ENCODE measurements at regions not wholly inside any gene's neighbourhood (a gene's known extent, or its start where the extent isn't known, plus 50 kb on each side); places are given as distances from the start of the nearest gene placed in this dataset.
"Not testable (repeated sequence)": the region's sequence is repeated elsewhere in the genome, so short reads cannot be mapped to it uniquely, and the experiment has no call there.

DNA sequence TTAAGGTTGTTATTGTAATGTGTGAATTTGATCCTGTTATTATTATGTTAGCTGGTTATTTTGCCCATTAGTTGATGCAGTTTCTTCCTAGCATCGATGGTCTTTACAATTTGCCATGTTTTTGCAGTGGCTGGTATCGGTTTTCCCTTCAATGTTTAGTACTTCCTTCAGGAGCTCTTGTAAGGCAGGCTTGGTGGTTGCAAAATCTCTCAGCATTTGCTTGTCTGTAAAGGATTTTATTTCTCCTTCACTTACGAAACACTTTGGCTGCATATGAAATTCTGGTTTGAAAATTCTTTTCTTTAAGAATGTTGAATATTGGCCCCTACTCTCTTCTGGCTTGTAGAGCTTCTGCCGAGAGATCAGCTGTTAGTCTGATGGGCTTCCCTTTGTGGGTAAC lies 2241.4 kb upstream of the AGA start:
- not testable (repeated sequence) for DNase-seq (ENCODE audit: low read depth)

DNA sequence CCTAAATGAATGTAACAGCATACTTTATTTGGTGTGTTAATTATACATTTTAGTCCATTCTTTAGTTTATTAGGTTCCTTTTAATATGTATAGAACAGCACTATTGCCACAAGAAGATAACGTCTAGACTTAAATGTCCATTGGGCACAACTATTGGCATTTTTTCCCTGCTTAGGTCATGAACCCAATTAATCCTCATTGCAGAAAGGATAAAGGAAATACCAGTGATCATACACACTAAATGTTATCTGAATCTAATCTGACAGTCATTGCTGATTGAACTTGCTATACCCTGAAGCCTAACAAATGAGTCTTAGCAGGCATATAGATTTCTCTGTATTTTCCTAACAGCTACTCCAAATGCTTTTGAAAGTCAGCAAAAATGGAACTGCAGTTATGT lies 2250.0 kb upstream of the AGA start:
- no peak for DNase-seq (ENCODE audit: low read depth)

DNA sequence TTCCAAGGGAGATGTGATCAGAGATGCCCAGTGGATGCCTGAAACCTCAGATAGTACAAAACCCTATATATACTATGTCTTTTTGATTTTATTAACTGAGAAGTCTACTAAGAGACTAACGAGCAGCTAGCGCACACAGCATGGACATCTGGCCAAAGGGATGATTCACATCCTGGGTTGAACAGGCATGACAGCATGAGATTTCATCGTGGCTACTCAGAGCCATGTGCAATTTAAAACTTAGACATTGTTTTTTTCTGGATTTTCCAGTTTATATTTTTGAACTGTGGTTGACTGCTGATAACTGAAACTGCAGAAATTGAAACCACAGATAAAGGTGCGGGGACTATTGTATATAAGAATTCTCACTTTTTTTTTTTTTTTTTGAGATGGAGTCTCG lies 2252.9 kb upstream of the AGA start:
- DNase-seq (ENCODE audit: low read depth), result no peak

DNA sequence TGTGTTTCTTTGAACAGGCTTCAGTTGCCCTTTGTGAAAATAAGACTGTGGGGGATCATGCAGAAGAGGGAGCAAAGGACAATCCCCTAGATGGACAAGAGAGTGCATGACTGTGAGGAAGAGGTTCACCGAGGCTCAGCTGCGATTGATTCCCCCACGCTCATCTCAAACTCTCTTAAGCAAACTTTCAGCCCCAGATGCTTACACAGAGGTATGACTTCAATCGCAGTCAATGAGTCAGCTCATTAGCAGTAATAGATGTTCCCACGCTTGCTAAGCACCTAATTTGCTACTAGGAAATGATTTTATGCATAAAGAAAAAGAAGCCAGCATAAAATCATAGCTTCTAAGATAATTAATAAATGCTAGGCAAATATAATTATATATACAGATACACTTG lies 2256.1 kb upstream of the AGA start:
- no peak for DNase-seq (ENCODE audit: low read depth)

DNA sequence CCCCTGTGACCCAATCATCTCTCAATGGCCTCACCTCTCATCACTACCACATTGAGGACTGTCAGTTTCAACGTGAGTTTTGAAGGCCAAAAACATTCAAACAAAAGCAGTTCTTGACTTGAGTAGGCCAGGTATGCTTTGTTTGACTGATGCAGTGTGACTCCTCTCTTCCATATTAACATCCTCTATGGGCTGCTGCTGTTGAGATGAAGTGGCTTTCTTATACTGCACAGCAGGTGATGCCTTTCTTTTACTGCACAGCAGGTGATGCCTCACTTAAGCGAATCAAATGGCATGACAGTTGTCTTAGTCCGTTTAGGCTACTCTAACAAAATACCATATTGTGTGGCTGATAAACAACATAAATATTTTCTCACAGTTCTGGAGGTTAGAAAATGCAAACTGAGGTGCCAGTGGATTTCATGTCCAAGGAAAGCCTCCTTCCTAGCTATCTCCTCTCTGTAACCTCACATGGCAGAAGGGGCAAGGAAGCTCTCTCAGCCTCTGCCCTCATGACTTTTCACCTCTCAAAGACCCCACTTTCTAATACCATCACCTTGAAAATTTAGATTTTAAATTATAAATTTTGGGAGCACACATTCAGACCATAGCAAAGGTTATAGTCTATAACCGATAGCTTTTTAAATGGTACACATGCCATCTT lies 2267.9 kb upstream of the AGA start:
- DNase-seq (ENCODE audit: low read depth), result no peak

DNA sequence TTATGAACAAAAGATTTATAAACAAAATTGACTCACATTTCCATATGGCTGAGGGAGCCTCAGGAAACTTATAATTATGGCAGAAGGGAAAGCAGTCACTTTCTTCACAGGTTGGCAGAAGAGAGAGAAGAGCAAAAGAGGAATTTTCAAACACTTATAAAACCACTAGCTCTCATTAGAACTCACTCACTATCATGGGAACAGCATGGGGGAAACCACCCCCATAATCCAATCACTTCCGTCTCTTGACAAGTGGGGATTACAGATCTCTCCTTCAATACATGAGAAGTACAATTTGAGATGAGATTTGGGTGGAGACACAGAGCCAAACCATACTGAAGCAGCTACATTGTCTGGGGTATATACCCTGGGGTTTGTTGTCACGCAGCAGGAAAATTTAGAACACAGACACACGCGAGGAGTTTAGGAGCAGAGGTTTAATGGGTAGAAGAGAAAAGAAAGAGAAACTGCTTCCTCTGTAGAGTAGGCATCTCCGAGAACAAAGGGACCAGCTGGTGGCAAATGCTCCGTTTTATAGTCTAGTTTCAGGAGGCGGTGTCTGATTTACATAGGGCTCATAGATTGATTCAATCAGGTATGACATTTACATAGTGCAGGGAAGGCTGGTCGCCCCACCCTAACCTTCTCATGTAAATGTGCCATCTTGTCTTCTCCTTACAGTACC lies 2277.7 kb upstream of the AGA start:
- no peak for DNase-seq (ENCODE audit: low read depth)

DNA sequence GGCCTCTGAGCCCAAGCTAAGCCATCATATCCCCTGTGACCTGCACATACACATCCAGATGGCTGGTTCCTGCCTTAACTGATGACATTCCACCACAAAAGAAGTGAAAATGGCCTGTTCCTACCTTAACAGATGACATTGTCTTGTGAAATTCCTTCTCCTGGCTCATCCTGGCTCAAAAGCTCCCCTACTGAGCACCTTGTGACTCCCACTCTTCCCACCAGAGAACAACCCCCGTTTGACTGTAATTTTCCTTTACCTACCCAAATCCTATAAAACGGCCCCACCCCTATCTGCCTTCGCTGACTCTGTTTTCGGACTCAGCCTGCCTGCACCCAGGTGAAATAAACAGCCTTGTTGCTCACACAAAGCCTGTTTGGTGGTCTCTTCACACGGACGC lies 2284.3 kb upstream of the AGA start:
- DNase-seq (ENCODE audit: low read depth), result not testable (repeated sequence)

DNA sequence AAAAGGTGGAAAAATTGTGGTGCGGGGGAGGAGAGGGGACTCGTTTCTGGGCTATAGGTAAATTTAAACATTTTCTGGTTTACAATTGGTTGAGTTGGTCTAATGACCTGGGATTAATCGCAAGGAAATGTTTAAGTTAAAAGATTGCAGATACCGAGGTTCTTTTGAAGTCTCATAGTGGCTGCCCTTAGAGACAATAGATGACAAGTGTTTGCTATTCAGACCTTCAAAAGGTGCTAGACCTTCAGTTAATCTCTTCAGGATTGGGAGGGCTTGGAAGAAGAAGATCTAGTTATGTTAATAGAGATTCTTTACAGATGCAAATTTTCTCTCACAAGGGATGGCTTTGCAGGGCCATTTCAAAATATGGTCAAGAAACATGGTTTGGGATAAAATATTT lies 2286.1 kb upstream of the AGA start:
- DNase-seq (ENCODE audit: low read depth), result no peak

DNA sequence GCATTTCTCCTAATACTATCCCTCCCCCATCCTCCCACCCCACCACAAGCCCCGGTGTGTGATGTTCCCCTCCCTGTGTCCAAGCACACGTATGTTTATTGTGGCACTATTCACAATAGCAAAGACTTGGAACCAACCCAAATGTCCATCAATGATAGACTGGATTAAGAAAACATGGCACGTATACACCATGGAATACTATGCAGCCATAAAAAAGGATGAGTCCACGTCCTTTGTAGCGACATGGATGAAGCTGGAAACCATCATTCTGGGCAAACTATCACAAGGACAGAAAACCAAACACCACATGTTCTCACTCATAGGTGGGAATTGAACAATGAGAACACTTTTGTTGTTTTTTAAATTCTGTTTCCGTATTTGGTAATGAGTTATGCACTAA lies 2294.6 kb upstream of the AGA start:
- not testable (repeated sequence) for DNase-seq (ENCODE audit: low read depth)

DNA sequence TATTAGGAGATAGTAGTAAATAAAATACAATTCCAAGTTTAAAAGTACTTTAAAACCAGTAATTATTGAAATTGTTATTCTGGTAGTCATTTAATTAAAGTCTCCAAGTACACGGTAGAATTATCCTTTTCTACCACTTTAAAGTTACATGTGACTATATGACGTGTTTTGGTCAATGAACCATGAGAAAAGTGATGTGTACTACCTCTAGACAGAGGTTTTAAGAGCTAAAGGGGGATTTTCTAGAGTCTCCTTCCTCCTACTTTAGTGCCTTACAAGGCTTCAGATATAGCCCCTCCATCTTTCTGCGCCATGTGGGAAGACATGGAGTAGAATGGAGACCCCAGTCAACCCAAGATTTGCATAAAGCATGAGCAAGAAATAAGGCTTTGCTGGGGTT lies 2296.6 kb upstream of the AGA start:
- DNase-seq (ENCODE audit: low read depth), result no peak

DNA sequence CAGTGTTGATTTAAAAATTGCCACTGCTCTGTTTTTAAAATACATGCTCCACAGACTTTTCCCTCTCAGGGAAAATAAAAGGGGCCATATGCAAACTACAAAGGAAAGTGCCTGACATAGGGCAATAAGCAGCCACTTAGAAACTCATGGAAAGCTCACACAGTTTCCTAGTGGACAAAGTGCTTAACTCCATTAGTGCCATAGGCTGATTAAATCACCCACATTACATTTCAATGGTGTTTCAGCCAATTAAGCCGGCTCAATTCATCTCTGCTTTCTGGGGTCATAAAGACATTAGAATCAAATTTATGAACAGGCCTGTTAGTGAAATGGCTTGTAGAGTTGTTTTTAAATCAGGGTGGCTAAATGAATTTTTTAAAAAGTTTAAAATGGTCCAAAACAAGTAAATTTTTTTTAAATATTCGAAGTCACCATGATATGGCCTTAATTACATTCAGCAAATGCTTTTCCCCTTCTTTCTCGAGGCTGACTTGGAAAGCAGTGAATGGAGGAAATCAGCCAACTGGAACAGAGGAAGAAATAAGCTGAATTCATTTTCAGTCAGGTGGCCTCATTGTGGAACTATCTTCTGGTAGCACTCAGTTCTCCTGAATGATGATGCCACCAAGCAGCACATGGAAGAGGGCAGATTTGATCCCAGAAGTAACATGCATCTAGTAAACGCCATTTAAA lies 2305.1 kb upstream of the AGA start:
- no peak for DNase-seq (ENCODE audit: low read depth)

DNA sequence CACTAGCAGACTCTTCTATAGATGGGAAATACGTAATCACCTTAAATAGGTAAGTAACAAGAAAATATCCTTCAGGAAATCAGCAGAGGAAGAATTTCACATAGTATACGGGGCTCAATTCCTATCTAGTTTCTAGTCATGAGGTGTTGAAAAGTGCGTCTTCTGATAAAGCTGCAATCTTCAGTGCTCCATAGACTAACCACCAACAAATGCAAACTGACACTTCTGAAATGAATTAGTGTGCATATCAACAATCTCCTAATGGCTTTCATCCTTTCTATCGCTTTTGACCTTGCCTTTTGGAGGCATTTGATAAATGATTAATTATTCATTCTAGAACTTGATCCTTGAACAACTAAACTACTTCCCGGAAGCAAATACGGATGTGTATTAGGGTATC lies 2306.6 kb upstream of the AGA start:
- DNase-seq (ENCODE audit: low read depth), result no peak

DNA sequence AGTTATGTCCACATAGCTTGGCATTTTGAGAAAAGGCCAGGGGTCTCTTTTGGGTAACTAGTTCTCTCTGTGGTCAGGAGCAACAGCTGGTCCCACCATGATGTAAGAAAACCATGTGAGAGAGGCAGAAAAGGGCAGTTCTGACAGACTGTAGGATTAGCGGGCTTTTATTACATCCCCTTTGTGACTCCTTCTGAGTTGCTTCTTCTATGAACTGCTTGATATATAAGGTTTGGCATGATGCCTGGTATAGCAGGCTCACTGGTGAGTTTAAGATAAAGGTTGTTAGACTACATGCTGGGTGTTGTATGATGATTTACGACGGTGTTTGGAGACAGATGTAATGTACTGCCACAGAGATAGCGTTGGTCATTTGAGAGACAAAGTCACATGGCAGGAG lies 2308.1 kb upstream of the AGA start:
- DNase-seq (ENCODE audit: low read depth), result no peak

DNA sequence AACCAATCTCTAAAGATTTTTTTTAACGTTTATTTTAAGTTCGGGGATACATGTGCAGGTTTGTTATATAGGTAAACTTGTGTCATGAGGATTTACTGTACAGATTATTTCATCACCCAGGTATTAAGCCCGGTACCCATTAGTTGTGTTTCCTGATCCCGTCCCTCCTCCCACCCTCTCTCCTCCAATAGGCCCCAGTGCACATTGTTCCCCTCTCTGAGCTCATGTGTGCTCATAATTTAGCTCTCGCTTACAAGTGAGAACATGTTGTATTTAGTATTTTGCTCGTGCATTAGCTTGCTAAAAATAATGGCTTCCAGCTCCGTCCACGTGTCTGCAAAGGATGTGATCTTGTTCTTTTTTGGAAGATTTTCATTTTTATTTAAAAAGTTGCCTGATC lies 2309.4 kb upstream of the AGA start:
- no peak for DNase-seq (ENCODE audit: low read depth)

DNA sequence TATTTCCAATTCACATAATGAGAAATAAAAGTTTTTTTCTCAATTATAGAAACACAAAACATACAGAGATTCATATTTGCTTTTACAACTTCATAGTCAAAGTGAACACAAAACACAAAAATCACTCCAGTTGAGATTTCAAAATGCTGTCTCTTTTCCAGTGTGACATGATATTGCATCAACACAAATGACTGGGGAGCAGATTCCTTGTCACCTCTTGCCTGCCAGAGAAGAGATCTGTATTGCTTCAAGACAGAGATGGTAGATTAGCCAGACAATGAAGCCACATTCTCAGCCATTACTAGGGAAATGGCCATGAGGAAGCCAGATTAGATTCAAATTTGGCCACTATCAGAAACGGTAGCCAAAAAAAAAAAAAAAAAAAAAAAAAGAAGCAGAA lies 2313.1 kb upstream of the AGA start:
- no peak for DNase-seq (ENCODE audit: low read depth)

DNA sequence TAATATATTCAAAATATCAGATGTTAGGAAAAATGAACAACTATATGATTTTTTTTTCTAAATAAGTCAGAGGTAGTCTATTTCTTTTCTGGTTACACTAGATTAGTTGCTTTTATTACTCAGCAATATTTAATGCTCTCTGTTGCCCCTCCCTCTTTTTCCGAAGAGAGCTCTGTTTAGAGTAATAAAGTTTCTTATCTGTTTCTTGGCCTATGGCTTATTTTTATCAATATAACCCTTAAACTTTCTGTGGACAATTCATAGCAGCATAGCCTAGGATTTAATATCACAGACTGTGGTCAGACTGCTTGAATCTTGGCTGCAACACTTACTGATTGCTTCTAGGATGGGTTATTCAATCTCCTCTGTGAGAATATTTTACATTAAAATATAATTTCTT lies 2315.4 kb upstream of the AGA start:
- no peak for DNase-seq (ENCODE audit: low read depth)

DNA sequence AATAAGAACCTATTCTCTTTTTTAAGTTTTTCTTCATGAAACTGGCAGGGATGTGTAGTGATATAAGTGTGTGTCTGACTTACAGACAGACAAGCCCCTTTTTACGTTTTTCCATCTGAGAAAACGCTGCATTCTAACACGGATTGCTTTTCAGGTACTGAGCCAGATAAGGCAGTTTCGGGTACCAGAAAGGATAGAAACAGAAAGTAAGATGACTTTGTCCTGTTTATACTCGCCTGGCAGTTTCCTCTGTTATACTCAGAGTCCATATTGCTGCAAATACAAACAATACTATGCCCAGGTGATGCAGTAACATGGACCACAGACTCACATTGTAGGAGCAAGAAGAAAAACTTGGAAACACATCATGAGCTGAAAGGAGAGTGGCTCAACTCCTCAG lies 2320.6 kb upstream of the AGA start:
- no peak for DNase-seq (ENCODE audit: low read depth)

DNA sequence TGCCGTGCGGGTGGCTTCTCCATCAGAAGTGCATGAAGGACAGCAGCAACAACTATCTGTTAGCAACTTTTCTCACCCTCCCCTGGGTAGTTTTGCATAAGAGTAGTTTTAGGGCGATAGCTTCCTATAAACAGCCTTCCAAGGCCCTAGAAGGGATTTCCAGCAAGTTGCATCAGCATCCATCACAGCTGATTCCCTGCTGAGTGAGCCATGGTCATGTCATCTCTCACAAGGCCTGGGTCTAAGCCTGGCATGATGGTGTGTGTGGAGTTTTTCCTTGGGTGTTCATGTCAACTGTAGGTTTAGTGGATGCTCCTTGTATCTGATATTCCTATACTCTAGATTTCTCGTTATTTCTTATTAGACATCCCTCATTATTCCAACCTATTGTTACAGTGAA lies 2324.7 kb upstream of the AGA start:
- DNase-seq (ENCODE audit: low read depth), result no peak

DNA sequence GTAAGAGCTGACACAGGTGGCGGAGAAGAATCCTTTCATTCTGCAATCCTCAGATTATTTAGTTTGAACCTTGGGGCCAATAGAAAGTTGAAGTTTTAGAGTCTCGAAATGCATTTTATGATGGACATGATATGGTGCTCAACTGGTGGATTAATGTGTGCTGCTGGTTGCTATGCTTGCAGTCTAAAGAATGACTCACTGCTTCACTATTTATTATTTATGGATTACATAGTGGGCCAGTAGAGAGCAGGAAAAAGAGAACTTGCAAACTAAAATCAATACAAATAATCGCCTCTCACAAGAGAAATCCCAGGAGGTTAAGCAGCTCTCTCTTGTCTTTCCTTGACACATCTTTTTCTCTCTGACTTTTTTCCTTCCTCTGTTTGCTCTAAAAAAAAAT lies 2326.8 kb upstream of the AGA start:
- DNase-seq (ENCODE audit: low read depth), result no peak

DNA sequence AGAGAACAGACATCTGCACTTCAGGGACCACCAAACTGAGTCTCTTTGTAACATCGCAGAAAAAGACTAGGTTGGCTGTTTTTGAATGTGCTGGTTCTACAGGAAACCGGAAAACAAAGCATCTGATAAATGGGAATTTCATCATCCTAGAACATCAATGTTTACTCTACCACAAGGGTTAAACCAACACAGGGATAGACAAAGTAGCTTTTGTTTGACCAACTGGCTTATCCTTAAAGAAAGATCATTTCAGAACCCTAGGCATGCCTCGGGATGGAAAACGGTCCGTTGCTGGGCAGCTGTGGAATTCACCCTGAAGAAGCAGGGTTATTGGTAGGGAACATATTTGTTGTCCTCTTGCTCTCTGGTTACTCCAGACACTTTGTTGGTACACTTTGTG lies 2355.5 kb upstream of the AGA start:
- DNase-seq (ENCODE audit: low read depth), result no peak

DNA sequence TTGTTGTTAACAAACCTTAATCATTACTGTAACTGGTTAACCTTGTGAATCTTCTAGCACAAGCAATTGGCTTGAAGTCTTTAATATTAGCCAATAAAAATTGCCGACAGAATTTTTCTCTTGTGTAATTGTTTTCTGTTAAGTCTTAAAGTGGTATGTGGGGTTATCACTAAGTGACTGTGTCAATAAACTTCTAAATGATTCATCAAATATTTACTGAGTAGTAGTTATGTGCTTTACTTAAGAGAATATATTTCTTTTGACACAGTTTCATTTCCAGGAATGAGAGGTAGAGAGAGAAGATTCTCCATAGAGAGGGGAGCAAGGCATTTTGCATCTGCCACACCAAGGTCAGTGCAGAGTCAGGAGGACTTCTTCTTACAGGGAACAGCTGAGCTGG lies 2361.6 kb upstream of the AGA start:
- DNase-seq (ENCODE audit: low read depth), result no peak

DNA sequence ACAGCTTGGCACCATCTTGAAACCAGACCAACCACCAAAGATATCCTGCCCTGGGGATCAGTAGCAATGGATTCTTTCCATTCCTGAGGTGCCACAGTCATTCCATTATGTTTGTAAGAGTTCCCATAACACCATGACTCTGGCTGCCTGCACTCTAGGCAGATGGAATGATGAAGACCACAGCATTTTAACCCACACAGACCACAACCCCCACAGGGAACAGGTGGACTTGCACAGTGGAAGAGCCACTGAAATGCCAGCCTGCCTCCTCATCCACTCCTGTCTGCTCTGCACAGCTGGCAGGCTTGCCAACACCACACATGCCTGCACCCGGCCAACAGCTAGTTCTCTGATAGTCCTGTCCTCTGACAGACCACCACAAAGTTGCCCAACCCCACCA lies 2362.2 kb upstream of the AGA start:
- DNase-seq (ENCODE audit: low read depth), result no peak

DNA sequence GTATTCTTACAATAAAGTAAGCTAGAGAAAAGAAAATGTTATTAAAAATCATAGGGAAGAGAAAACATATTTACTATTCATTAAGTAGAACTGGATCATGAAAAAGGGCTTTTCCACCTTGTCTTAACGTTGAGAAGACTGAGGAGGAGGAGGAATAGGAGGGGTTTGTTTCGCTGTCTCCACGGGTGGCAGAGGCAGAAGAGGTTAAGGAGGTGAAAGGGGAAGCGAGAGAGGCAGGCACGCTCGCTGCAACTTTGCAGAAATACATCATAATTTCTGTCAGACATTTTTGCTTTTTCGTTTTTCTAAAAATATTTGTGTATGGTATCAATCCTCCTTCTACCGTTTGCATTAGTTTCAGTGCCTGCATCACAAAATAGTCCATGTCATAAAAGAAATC lies 2375.1 kb upstream of the AGA start:
- DNase-seq (ENCODE audit: low read depth), result no peak

DNA sequence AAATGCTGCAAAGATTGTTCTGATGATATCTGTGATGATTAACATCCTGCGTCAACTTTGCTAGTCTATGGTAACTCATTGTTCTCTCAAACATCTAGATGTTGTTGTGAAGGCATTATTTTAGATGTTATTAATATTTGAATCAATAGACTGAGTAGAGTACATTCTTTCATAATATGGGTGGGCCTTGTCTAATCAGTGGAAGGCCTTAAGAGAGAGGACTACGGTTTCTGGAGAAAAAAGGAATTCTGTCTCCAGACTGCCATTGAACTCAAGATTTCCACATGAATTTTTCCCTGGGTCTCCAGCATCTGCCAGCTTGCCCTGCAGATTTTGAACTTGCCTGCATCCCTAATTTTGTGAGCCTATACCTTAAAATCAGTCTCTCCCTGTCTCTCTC lies 2381.1 kb upstream of the AGA start:
- DNase-seq (ENCODE audit: low read depth), result no peak
